GF-D8 (cell line): ENCODE measurements at regions not wholly inside any gene's neighbourhood (a gene's known extent, or its start where the extent isn't known, plus 50 kb on each side); places are given as distances from the start of the nearest gene placed in this dataset.
"Not testable (repeated sequence)": the region's sequence is repeated elsewhere in the genome, so short reads cannot be mapped to it uniquely, and the experiment has no call there.

Experiments
- DNase-seq: peaks from one replicate; lab custom pipeline; 2025; lab: John Stamatoyannopoulos, UW

- no peak for DNase-seq
Measured at GRCh38 chr13:74574964-74575728, 440.9 kb upstream of the KLF12 start.

- no peak for DNase-seq
Measured at GRCh38 chr13:74573654-74574053, 439.4 kb upstream of the KLF12 start.

DNA sequence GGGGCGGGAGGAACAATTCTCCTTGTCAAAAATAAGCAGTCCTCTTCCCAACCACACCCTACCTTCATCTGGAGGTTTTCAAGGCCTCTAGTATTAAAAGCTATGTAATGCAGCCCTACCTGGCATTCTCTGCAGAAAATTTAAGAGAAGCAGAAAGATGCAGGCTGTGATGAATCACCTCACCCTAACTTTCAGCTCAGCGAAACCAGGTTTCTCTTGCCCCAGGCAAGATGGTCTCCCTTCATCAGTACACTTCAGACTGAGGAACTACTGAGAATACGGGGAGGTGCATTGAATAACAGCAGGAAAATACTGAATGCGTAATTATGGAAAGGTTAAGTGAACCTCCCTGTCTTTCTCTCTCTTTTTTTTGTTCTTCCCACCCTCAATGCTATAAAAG is 437.6 kb upstream of the KLF12 start:
- no peak for DNase-seq

DNA sequence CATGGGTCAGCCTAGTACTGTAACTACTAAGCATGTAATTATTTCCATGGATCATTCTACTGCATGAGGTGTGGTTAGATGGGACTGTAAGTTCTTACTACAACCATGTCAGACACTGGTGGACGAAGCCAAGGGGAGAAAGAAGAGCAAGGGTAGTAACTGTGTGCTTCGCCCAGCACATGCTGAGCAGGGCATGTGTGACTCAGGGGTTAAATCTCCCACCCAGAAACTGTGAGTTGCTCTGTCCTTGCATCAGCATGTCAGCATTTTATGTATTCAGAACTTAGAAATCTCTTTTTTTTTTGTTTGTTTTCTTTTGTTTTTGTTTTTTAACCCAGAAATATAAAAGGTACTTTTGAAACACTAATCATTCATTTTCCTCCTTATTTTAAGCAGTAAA is 436.6 kb upstream of the KLF12 start:
- DNase-seq, result no peak

DNA sequence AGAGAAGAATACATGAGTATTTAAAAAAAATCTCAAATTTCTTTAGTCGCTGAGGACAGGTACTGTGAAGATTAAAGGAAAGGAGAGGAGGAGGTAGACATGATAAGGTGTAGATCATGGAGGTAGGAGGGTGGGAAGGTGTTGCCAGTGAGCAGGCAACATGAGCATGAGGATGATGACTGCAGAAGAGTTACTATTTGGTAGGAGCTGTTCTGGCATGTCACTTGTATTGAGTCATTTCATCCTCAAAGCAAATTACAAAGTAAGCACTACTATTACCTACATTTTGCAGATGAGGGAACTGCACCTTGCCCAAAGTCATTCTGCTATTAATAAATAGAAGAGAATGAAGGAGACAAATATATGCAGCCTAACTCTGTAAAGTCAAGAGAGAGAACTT is 435.8 kb upstream of the KLF12 start:
- DNase-seq, result no peak

DNA sequence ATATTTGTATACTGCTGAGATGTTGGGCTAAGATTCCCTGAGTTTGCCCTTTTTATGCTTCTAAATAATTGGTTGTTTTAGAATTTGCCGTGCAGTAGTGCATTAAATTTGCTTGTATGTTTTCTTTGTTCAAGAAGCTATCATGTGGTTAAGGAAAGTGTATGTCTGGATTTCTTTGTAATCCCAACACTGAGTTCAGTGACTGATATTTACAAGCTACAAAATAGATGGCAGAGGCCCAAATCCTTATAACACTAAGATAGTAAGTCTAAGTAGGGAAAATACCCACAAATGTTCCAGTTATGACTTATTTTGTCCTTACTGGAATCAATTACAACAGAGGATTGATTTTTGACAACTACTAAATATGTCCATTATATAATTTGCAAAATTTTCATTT is 435.0 kb upstream of the KLF12 start:
- no peak for DNase-seq

DNA sequence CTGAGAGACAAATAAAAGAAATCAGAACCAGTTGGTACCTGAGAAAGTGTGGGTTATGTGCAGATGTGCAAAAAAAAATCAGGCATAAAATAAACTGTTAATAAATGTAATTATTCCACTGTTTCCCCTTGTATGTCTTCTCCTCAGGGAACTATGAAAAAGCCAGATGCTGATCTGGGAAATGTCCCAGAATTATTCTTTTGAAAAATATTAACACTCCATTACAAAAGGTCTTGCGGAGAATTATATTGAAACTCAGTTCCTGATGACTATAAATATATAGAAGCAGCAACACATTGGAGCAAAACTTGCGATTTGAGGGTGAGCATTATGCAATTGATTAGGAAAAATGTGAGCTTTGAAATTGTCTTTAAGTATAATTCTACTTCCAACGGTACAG is 433.3 kb upstream of the KLF12 start:
- DNase-seq, result no peak

DNA sequence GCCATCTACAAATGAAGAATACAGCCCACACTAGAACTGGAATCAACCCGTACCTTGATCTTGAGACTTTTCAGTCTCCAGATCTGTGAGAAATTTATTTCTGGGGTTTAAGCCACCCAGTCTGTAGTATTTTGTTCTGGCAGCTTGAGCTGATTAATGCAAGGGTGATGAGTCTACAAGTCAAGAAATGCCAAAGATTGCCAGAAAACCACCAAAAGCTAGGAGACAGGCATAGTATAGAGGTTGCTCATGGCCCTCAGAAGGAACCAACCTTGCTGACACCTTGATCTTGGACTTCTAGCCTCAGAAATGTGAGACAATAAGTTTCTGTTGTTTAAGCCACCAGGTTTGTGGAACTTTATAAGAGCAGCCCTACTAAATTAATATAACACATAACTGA is 428.2 kb upstream of the KLF12 start:
- DNase-seq, result no peak

- DNase-seq, result no peak
Measured at GRCh38 chr13:74561155-74561554, 427.0 kb upstream of the KLF12 start.

DNA sequence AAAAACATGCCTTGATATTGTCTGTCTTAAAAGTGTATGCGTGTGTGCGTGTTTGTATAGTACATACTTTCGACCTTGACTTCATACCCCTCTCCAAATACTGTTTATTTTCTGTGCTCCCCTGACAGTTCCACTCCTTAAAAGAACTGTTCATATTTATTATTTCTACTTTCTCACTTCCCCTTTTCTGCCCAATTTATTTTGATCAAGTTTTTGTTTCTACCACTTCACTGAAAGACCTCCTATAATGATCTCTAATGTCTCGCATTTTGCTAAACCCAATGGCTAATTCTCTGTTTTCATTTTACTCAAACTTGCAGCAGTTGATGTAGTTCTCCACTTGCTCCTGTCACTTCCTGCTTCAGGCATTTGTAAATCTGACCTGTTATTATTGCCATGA is 426.1 kb upstream of the KLF12 start:
- no peak for DNase-seq

DNA sequence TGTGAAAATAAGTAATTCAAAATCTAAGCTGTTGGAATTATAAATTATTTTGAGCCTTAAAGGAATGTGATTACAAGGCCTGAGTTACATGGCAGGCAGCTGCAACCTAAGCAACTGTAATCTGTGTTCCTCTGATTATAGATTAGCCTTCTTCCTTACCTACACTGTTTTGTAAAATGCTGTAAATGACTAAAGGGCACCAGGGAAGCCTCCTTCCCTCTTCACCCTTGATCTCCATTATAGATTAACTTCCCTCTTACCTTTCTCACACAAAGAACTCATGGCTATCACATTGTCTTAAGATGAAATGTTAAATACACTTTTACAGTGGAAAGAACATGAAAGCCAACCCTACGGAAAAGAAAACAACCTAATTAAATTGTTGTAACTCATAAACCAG is 423.7 kb upstream of the KLF12 start:
- no peak for DNase-seq

GRCh38 chr13:74555651-74556420 is 421.6 kb upstream of the KLF12 start:
- no peak for DNase-seq

GRCh38 chr13:74555276-74555625 is 421.0 kb upstream of the KLF12 start:
- no peak for DNase-seq

GRCh38 chr13:74554569-74555275 is 420.5 kb upstream of the KLF12 start:
- no peak for DNase-seq

DNA sequence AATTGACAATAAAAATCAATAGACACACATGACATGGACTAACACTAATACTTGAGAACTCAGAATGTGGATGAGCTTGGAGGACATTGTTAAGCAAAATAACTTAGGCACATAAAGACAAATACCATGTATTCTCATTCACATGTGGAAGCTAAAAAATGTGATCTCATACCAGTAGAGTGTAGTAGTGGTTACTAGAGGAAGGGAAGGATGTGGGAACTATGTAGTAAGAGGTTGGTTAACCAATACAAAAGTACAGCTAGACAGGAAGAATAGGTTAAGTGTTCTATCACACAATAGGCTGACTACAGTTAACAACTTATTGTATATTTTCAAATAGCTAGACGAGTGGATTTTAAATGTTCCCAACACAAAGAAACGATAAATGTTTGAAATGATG is 415.8 kb upstream of the KLF12 start:
- peak; percentile 49 for DNase-seq

GRCh38 chr13:74536649-74537048 is 402.4 kb upstream of the KLF12 start:
- not testable (repeated sequence) for DNase-seq

- DNase-seq, result no peak
Measured at GRCh38 chr13:74533226-74533625, 399.0 kb upstream of the KLF12 start.

- DNase-seq, result no peak
Measured at GRCh38 chr13:74530011-74530410, 395.8 kb upstream of the KLF12 start.

- DNase-seq, result no peak
Measured at GRCh38 chr13:74528734-74529513, 394.7 kb upstream of the KLF12 start.

- no peak for DNase-seq
Measured at GRCh38 chr13:74523057-74523456, 388.9 kb upstream of the KLF12 start.

- DNase-seq, result no peak
Measured at GRCh38 chr13:74511523-74511922, 377.3 kb upstream of the KLF12 start.

- no peak for DNase-seq
Measured at GRCh38 chr13:74487091-74487722, 353.0 kb upstream of the KLF12 start.
